H1 (cell line): ENCODE measurements at regions not wholly inside any gene's neighbourhood (a gene's known extent, or its start where the extent isn't known, plus 50 kb on each side); places are given as distances from the start of the nearest gene placed in this dataset.

Experiments used
- CBX5 ChIP-seq: fragments of 300-800, 300-1000 bp; sonication (generic); IDR thresholded peaks from 2 replicates; pipeline ENCODE4 v1.7.1; 2016; ENCODE audit warnings: antibody characterized with exemption, low read length, low read depth
- FOSL1 ChIP-seq: IDR thresholded peaks from 2 replicates; pipeline ENCODE4 v1.6.1; 2011; ENCODE audit warnings: mild to moderate bottlenecking, low read depth, low read length, moderate library complexity; ENCODE audit not compliant: insufficient read depth
- GABPA ChIP-seq: IDR thresholded peaks from 2 replicates; pipeline ENCODE4 v1.6.1; 2011; ENCODE audit warnings: mild to moderate bottlenecking, low read length, moderate library complexity, borderline replicate concordance; ENCODE audit not compliant: insufficient read depth
- HDAC2 ChIP-seq, 2 experiments: fragments of 300-600 bp in 1 of 2; sonication (generic) in 1 of 2; IDR thresholded peaks; 2 replicates each; pipeline ENCODE4 v1.6.1; 2011 to 2012; ENCODE audit warnings: low read depth in 2 of 2, low read length in 2 of 2, mild to moderate bottlenecking in 2 of 2, moderate library complexity in 2 of 2, borderline replicate concordance in 1 of 2, inconsistent platforms in 1 of 2
- SP4 ChIP-seq: IDR thresholded peaks from 2 replicates; pipeline ENCODE4 v1.6.1; 2012; ENCODE audit warnings: low read length, inconsistent platforms
- SRF ChIP-seq: IDR thresholded peaks from 2 replicates; pipeline ENCODE4 v1.6.1; 2011; ENCODE audit warnings: mild to moderate bottlenecking, low read depth, low read length, moderate library complexity
- TAF1 ChIP-seq: IDR thresholded peaks from 2 replicates; pipeline ENCODE4 v1.6.1; 2011; ENCODE audit warnings: mild to moderate bottlenecking, low read depth, low read length
- TF ChIP-seq, protein P1 (sequence below): fragments of 300-600 bp; sonication (generic); IDR thresholded peaks from 2 replicates; pipeline ENCODE4 v1.7.1; 2012; ENCODE audit warnings: low read length, moderate library complexity, mild to moderate bottlenecking, inconsistent platforms; ENCODE audit not compliant: insufficient replicate concordance
- TF ChIP-seq, protein P2 (sequence below): IDR thresholded peaks from 2 replicates; pipeline ENCODE4 v1.6.1; 2012; ENCODE audit warnings: inconsistent platforms
- TF ChIP-seq, protein P3 (sequence below): IDR thresholded peaks from 2 replicates; pipeline ENCODE4 v1.6.1; 2012; ENCODE audit warnings: low read length, inconsistent platforms

DNA sequence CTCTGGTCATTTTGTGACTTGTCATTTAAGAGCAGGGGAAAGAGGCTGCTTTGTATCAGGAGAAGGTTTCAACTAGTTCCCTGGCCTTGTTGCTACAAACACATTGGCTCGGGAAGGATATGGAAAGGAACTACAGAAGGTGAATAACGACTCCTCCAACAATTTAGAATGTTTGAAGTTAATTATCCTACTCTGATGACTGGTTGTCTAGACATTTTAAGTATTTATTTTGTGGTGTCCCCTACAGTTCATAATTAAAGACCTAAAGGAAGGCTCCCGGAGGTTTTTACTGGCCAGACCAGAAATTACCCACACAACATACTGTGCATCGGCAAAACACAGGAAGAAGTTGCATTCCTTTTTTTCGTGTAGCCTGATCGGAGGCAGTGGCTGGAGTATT lies 515.8 kb upstream of the SALL1 start (continued):
- TF ChIP-seq, protein P1, sequence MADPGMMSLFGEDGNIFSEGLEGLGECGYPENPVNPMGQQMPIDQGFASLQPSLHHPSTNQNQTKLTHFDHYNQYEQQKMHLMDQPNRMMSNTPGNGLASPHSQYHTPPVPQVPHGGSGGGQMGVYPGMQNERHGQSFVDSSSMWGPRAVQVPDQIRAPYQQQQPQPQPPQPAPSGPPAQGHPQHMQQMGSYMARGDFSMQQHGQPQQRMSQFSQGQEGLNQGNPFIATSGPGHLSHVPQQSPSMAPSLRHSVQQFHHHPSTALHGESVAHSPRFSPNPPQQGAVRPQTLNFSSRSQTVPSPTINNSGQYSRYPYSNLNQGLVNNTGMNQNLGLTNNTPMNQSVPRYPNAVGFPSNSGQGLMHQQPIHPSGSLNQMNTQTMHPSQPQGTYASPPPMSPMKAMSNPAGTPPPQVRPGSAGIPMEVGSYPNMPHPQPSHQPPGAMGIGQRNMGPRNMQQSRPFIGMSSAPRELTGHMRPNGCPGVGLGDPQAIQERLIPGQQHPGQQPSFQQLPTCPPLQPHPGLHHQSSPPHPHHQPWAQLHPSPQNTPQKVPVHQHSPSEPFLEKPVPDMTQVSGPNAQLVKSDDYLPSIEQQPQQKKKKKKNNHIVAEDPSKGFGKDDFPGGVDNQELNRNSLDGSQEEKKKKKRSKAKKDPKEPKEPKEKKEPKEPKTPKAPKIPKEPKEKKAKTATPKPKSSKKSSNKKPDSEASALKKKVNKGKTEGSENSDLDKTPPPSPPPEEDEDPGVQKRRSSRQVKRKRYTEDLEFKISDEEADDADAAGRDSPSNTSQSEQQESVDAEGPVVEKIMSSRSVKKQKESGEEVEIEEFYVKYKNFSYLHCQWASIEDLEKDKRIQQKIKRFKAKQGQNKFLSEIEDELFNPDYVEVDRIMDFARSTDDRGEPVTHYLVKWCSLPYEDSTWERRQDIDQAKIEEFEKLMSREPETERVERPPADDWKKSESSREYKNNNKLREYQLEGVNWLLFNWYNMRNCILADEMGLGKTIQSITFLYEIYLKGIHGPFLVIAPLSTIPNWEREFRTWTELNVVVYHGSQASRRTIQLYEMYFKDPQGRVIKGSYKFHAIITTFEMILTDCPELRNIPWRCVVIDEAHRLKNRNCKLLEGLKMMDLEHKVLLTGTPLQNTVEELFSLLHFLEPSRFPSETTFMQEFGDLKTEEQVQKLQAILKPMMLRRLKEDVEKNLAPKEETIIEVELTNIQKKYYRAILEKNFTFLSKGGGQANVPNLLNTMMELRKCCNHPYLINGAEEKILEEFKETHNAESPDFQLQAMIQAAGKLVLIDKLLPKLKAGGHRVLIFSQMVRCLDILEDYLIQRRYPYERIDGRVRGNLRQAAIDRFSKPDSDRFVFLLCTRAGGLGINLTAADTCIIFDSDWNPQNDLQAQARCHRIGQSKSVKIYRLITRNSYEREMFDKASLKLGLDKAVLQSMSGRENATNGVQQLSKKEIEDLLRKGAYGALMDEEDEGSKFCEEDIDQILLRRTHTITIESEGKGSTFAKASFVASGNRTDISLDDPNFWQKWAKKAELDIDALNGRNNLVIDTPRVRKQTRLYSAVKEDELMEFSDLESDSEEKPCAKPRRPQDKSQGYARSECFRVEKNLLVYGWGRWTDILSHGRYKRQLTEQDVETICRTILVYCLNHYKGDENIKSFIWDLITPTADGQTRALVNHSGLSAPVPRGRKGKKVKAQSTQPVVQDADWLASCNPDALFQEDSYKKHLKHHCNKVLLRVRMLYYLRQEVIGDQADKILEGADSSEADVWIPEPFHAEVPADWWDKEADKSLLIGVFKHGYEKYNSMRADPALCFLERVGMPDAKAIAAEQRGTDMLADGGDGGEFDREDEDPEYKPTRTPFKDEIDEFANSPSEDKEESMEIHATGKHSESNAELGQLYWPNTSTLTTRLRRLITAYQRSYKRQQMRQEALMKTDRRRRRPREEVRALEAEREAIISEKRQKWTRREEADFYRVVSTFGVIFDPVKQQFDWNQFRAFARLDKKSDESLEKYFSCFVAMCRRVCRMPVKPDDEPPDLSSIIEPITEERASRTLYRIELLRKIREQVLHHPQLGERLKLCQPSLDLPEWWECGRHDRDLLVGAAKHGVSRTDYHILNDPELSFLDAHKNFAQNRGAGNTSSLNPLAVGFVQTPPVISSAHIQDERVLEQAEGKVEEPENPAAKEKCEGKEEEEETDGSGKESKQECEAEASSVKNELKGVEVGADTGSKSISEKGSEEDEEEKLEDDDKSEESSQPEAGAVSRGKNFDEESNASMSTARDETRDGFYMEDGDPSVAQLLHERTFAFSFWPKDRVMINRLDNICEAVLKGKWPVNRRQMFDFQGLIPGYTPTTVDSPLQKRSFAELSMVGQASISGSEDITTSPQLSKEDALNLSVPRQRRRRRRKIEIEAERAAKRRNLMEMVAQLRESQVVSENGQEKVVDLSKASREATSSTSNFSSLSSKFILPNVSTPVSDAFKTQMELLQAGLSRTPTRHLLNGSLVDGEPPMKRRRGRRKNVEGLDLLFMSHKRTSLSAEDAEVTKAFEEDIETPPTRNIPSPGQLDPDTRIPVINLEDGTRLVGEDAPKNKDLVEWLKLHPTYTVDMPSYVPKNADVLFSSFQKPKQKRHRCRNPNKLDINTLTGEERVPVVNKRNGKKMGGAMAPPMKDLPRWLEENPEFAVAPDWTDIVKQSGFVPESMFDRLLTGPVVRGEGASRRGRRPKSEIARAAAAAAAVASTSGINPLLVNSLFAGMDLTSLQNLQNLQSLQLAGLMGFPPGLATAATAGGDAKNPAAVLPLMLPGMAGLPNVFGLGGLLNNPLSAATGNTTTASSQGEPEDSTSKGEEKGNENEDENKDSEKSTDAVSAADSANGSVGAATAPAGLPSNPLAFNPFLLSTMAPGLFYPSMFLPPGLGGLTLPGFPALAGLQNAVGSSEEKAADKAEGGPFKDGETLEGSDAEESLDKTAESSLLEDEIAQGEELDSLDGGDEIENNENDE: no peak
- TF ChIP-seq GABPA (no peak), FOSL1 (no peak), SRF (no peak), HDAC2 (IDR thresholded peaks at IDR 0.05; ENCODE audit: borderline replicate concordance in 1 of 2, low read depth in 2 of 2, low read length in 2 of 2) (no peak), SP4 (no peak), TAF1 (no peak), CBX5 (no peak)
- TF ChIP-seq, protein P2, sequence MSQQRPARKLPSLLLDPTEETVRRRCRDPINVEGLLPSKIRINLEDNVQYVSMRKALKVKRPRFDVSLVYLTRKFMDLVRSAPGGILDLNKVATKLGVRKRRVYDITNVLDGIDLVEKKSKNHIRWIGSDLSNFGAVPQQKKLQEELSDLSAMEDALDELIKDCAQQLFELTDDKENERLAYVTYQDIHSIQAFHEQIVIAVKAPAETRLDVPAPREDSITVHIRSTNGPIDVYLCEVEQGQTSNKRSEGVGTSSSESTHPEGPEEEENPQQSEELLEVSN: no peak
- TF ChIP-seq, protein P3, sequence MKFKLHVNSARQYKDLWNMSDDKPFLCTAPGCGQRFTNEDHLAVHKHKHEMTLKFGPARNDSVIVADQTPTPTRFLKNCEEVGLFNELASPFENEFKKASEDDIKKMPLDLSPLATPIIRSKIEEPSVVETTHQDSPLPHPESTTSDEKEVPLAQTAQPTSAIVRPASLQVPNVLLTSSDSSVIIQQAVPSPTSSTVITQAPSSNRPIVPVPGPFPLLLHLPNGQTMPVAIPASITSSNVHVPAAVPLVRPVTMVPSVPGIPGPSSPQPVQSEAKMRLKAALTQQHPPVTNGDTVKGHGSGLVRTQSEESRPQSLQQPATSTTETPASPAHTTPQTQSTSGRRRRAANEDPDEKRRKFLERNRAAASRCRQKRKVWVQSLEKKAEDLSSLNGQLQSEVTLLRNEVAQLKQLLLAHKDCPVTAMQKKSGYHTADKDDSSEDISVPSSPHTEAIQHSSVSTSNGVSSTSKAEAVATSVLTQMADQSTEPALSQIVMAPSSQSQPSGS: no peak
